ENCODE measurements at regions not wholly inside any gene's neighbourhood (a gene's known extent, or its start where the extent isn't known, plus 50 kb on each side); places are given as distances from the start of the nearest gene placed in this dataset.

DNA sequence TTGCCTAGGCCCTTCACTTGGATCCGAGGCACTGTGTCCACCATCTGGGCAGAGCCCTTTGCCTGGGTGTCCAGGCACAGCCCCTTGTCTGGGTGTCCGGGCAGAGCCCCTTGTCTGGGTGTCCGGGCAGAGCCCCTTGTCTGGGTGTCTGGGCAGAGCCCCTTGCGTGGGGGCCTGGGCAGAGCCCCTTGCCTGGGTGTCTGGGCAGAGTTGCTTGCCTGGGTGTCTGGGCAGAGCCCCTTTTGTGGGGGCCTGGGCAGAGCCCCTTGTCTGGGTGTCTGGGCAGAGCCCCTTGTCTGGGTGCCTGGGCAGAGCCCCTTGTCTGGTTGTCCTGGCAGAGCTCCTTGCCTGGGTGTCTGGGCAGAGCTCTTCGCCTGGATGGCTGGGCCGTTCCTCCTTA, 443.4 kb upstream of the CDH4 start:
- H2BK12ac ChIP-seq (ENCODE audit: low read length): no peak overlapping the region

GRCh38 chr20:60810561-60810960, 441.5 kb upstream of the CDH4 start:
- Histone ChIP-seq H3K79me2 (ENCODE audit: control insufficient read depth, insufficient read depth, low read length, poor library complexity) (no peaks in the 10 kb centered on the region), H3K9ac (ENCODE audit: low read length) (no peak overlapping the region), H3K4me3 (ENCODE audit: low read depth, low read length) (no peak overlapping the region), H2BK5ac (ENCODE audit: low read depth, low read length, poor library complexity) (no peak overlapping the region), H3K79me1 (ENCODE audit: low read length) (no peaks in the 10 kb centered on the region), H3K4me1 (ENCODE audit: control insufficient read depth in 1 of 2, insufficient read depth in 2 of 2, low read length in 2 of 2) (no peaks in the 10 kb centered on the region), H3K27me3 (ENCODE audit: insufficient read depth, low read length) (no peaks in the 10 kb centered on the region), H3K9me3 (ENCODE audit: insufficient read depth, low read depth, low read length) (peaks cover 5% of the 10 kb centered on the region), H3K4me2 (ENCODE audit: low read length) (no peak overlapping the region), H3K18ac (ENCODE audit: low read length) (no peak overlapping the region), H4K91ac (ENCODE audit: low read depth, low read length) (no peak overlapping the region), H2AFZ (ENCODE audit: insufficient read depth, low read length, poor library complexity) (no peak overlapping the region), H2BK120ac (ENCODE audit: insufficient read depth, low read length, poor library complexity) (no peak overlapping the region), H3K4ac (ENCODE audit: low read depth, low read length) (no peak overlapping the region), H2BK12ac (ENCODE audit: low read length) (no peak overlapping the region), H4K12ac (ENCODE audit: low read depth, low read length) (no peak overlapping the region), H3K23ac (ENCODE audit: low read length) (no peak overlapping the region), H3K36me3 (ENCODE audit: control insufficient read depth in 1 of 2, insufficient read depth in 2 of 2, low read length in 2 of 2) (no peaks in the 10 kb centered on the region), H2AK5ac (ENCODE audit: low read length) (no peak overlapping the region), H3K14ac (ENCODE audit: low read length) (no peak overlapping the region), H3K27ac (ENCODE audit: low read depth, low read length) (no peak overlapping the region), H4K8ac (ENCODE audit: low read depth, low read length) (no peak overlapping the region)
- no CpG with 5 or more reads among the region's 4 CpGs for WGBS (ENCODE audit: extremely low coverage, insufficient coverage, insufficient read length)
- no peak for DNase-seq

More for the DNA sequence above, 443.4 kb upstream of the CDH4 start:
- Histone ChIP-seq H3K4me3 (ENCODE audit: low read depth, low read length) (no peak overlapping the region), H3K4ac (ENCODE audit: low read depth, low read length) (no peak overlapping the region), H3K23ac (ENCODE audit: low read length) (no peak overlapping the region), H4K12ac (ENCODE audit: low read depth, low read length) (no peak overlapping the region), H3K4me1 (ENCODE audit: control insufficient read depth in 1 of 2, insufficient read depth in 2 of 2, low read length in 2 of 2) (peaks cover 6 to 9% of the 10 kb centered on the region in 2 experiments), H2BK120ac (ENCODE audit: insufficient read depth, low read length, poor library complexity) (no peak overlapping the region), H3K79me2 (ENCODE audit: control insufficient read depth, insufficient read depth, low read length, poor library complexity) (no peaks in the 10 kb centered on the region), H3K4me2 (ENCODE audit: low read length) (no peak overlapping the region), H4K91ac (ENCODE audit: low read depth, low read length) (no peak overlapping the region), H3K18ac (ENCODE audit: low read length) (no peak overlapping the region), H3K14ac (ENCODE audit: low read length) (no peak overlapping the region), H3K79me1 (ENCODE audit: low read length) (no peaks in the 10 kb centered on the region), H2AK5ac (ENCODE audit: low read length) (no peak overlapping the region), H4K8ac (ENCODE audit: low read depth, low read length) (no peak overlapping the region), H2BK5ac (ENCODE audit: low read depth, low read length, poor library complexity) (no peak overlapping the region), H2AFZ (ENCODE audit: insufficient read depth, low read length, poor library complexity) (no peak overlapping the region), H3K36me3 (ENCODE audit: control insufficient read depth in 1 of 2, insufficient read depth in 2 of 2, low read length in 2 of 2) (no peaks in the 10 kb centered on the region), H3K27me3 (ENCODE audit: insufficient read depth, low read length) (no peaks in the 10 kb centered on the region), H3K9ac (ENCODE audit: low read length) (no peak overlapping the region), H3K27ac (ENCODE audit: low read depth, low read length) (no peak overlapping the region), H3K9me3 (ENCODE audit: insufficient read depth, low read depth, low read length) (peaks cover 5% of the 10 kb centered on the region)
- no CpG with 5 or more reads among the region's 6 CpGs for WGBS (ENCODE audit: extremely low coverage, insufficient coverage, insufficient read length)
- DNase-seq: no peak

DNA sequence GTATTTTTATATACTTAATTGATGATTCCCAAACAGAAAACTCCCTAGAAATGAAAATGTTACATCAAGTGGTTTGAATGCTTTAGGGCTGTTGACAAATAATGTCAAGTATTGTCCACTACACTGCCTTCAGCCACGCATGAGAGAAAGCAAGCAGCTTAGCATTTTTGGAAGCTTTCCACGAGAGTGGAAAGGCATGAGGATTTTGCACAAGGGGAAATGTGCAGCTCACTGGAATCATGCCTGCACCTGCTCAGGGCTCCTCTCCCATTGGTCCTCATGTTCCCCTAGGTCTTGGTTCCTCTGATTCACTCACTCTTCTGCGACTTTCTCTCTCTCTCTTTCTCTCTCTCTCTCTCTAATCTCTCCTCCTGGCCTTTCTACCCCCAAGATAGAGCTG, 439.5 kb upstream of the CDH4 start:
- WGBS (ENCODE audit: extremely low coverage, insufficient coverage, insufficient read length): no CpG with 5 or more reads among the region's 3 CpGs
- Histone ChIP-seq H3K27ac (ENCODE audit: low read depth, low read length) (no peak overlapping the region), H3K23ac (ENCODE audit: low read length) (no peak overlapping the region), H2BK120ac (ENCODE audit: insufficient read depth, low read length, poor library complexity) (no peak overlapping the region), H3K79me1 (ENCODE audit: low read length) (no peaks in the 10 kb centered on the region), H3K14ac (ENCODE audit: low read length) (no peak overlapping the region), H3K79me2 (ENCODE audit: control insufficient read depth, insufficient read depth, low read length, poor library complexity) (no peaks in the 10 kb centered on the region), H3K4me1 (ENCODE audit: control insufficient read depth in 1 of 2, insufficient read depth in 2 of 2, low read length in 2 of 2) (no peaks in the 10 kb centered on the region), H3K18ac (ENCODE audit: low read length) (no peak overlapping the region), H4K12ac (ENCODE audit: low read depth, low read length) (no peak overlapping the region), H3K36me3 (ENCODE audit: control insufficient read depth in 1 of 2, insufficient read depth in 2 of 2, low read length in 2 of 2) (no peaks in the 10 kb centered on the region), H2AFZ (ENCODE audit: insufficient read depth, low read length, poor library complexity) (no peak overlapping the region), H3K4me3 (ENCODE audit: low read depth, low read length) (no peak overlapping the region), H3K9me3 (ENCODE audit: insufficient read depth, low read depth, low read length) (peaks cover 6% of the 10 kb centered on the region), H2BK5ac (ENCODE audit: low read depth, low read length, poor library complexity) (no peak overlapping the region), H2AK5ac (ENCODE audit: low read length) (no peak overlapping the region), H2BK12ac (ENCODE audit: low read length) (no peak overlapping the region), H4K8ac (ENCODE audit: low read depth, low read length) (no peak overlapping the region), H3K9ac (ENCODE audit: low read length) (no peak overlapping the region), H3K4ac (ENCODE audit: low read depth, low read length) (no peak overlapping the region), H4K91ac (ENCODE audit: low read depth, low read length) (no peak overlapping the region), H3K27me3 (ENCODE audit: insufficient read depth, low read length) (no peaks in the 10 kb centered on the region), H3K4me2 (ENCODE audit: low read length) (no peak overlapping the region)
- no peak for DNase-seq

DNA sequence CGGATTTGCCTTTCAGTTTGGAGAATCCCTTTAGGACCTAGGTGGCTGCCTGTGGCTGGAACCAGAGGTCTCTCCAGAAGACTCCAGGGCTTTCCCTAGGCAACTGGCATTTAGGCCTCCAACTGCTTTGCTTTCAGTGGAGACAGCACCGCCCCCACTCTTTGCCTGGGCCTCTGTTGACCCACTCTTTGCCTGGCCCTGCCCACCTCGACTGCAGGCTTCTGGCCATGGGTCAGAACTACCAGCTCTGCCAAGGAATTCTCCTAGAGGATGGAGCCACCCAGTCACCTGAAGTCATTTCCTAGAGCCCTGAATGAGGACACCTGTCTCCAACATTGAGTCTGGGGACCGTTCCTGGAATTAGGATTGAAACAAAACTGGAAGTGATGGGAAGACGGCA, 439.0 kb upstream of the CDH4 start:
- Histone ChIP-seq H3K23ac (ENCODE audit: low read length) (no peak overlapping the region), H3K14ac (ENCODE audit: low read length) (no peak overlapping the region), H3K9me3 (ENCODE audit: insufficient read depth, low read depth, low read length) (peaks cover 2% of the 10 kb centered on the region), H3K79me2 (ENCODE audit: control insufficient read depth, insufficient read depth, low read length, poor library complexity) (no peaks in the 10 kb centered on the region), H3K27me3 (ENCODE audit: insufficient read depth, low read length) (no peaks in the 10 kb centered on the region), H4K91ac (ENCODE audit: low read depth, low read length) (no peak overlapping the region), H4K12ac (ENCODE audit: low read depth, low read length) (no peak overlapping the region), H3K79me1 (ENCODE audit: low read length) (no peaks in the 10 kb centered on the region), H3K4me3 (ENCODE audit: low read depth, low read length) (no peak overlapping the region), H2AFZ (ENCODE audit: insufficient read depth, low read length, poor library complexity) (no peak overlapping the region), H3K18ac (ENCODE audit: low read length) (no peak overlapping the region), H3K4me1 (ENCODE audit: control insufficient read depth in 1 of 2, insufficient read depth in 2 of 2, low read length in 2 of 2) (no peaks in the 10 kb centered on the region), H3K4me2 (ENCODE audit: low read length) (no peak overlapping the region), H4K8ac (ENCODE audit: low read depth, low read length) (no peak overlapping the region), H3K27ac (ENCODE audit: low read depth, low read length) (no peak overlapping the region), H3K36me3 (ENCODE audit: control insufficient read depth in 1 of 2, insufficient read depth in 2 of 2, low read length in 2 of 2) (no peaks in the 10 kb centered on the region), H3K9ac (ENCODE audit: low read length) (no peak overlapping the region), H2BK120ac (ENCODE audit: insufficient read depth, low read length, poor library complexity) (no peak overlapping the region), H3K4ac (ENCODE audit: low read depth, low read length) (no peak overlapping the region), H2AK5ac (ENCODE audit: low read length) (no peak overlapping the region), H2BK12ac (ENCODE audit: low read length) (no peak overlapping the region), H2BK5ac (ENCODE audit: low read depth, low read length, poor library complexity) (no peak overlapping the region)
- no peak for DNase-seq
- WGBS (ENCODE audit: extremely low coverage, insufficient coverage, insufficient read length): no CpG with 5 or more reads among the region's 5 CpGs
